Activated CD4-positive, alpha-beta T cell treated with anti-CD3 and anti-CD28 coated beads, Interleukin-2, amount 10 ng/mL, durations not matched to agents 24 days and 14 days (primary cell): ENCODE measurements at regions not wholly inside any gene's neighbourhood (a gene's known extent, or its start where the extent isn't known, plus 50 kb on each side); places are given as distances from the start of the nearest gene placed in this dataset.
"Not testable (repeated sequence)": the region's sequence is repeated elsewhere in the genome, so short reads cannot be mapped to it uniquely, and the experiment has no call there.

Source experiments
- DNase-seq: peaks from one replicate; pipeline ENCODE4 v3.0.0; 2022
- H3K27ac Mint-ChIP-seq: one replicate; pipeline ENCODE4 v1.8.0; 2022; ENCODE audit warnings: mild to moderate bottlenecking, mixed read lengths
- H3K27me3 Mint-ChIP-seq: one replicate; pipeline ENCODE4 v1.8.0; 2022; ENCODE audit warnings: mixed read lengths
- H3K36me3 Mint-ChIP-seq: one replicate; pipeline ENCODE4 v1.8.0; 2022; ENCODE audit warnings: low read depth, mild to moderate bottlenecking, mixed read lengths
- H3K4me1 Mint-ChIP-seq: one replicate; pipeline ENCODE4 v1.8.0; 2021; ENCODE audit warnings: mixed read lengths
- H3K4me3 Mint-ChIP-seq: one replicate; pipeline ENCODE4 v1.8.0; 2022; ENCODE audit warnings: mild to moderate bottlenecking, moderate library complexity, mixed read lengths
- H3K9me3 Mint-ChIP-seq: one replicate; pipeline ENCODE4 v1.8.0; 2021; ENCODE audit warnings: mixed read lengths
- intact Hi-C: fragments of 100-400 bp; cut with micrococcal nuclease; formaldehyde crosslinking; loops from one replicate; pipeline ENCODE4 v1.15.1; 2023

DNA sequence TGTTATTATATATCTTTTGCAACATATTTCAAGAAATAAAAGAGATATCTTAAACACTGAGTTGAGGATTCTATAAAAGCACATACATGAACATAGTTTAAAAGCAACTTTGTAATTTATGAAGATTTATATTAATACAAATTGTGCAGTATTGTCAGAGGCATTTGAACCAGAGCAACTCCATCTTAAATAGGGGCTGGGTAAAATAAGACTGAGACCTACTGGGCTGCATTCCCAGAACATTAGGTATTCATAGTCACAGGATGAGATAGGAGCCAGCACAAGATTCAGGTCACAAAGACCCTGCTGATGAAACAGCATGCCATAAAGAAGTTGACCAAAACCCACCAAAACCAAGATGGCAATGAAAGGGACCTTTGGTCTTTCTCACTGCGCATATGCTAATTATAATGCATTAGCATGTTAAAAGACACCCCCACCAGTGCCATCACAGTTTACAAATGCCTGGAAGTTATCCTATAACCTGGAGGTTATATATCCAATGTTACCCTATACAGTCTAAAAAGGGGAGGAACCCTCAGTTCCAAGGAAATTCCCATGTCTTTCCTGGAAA is 320.2 kb downstream of the FAM170A start:
- Mint-ChIP-seq H3K27me3 (no peaks in the 10 kb centered on the region), H3K27ac (no peak overlapping the region), H3K36me3 (no peaks in the 10 kb centered on the region), H3K9me3 (no peaks in the 10 kb centered on the region), H3K4me1 (no peaks in the 10 kb centered on the region), H3K4me3 (no peak overlapping the region)
- no peak for DNase-seq
- intact Hi-C loops, result no loop called here

DNA sequence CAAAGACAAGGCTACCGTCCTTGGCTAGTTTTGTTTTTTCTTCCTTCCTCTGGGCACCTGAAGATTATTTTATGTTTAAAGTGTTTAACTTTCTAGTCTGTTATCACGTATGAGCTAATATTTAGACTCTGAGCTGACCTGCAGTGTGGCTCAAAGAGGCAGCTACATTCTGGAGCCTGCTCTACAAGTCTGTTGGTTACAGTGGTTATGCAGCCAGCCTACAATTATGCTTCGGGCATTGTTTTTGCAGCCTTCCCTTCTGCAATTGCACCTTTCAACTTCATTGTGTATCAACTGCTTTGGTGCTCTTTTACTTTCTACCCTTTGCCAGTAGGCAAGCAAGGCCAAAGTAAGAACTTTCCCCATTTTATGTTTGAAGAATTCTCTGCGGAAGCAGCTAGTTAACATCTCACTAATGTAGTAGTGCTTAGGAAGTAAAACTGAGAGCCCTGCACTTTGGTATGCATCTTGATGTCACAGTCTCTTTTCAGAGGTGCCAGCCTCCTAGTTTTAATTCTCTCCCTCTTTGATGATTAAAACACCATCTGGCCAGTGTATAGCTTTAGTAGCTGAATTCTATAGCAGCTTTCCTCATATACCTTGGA is 322.1 kb downstream of the FAM170A start:
- intact Hi-C loops, result no loop called here
- Mint-ChIP-seq H3K9me3 (no peaks in the 10 kb centered on the region), H3K27ac (no peak overlapping the region), H3K4me3 (no peak overlapping the region), H3K4me1 (no peaks in the 10 kb centered on the region), H3K36me3 (no peaks in the 10 kb centered on the region), H3K27me3 (no peaks in the 10 kb centered on the region)
- no peak for DNase-seq

DNA sequence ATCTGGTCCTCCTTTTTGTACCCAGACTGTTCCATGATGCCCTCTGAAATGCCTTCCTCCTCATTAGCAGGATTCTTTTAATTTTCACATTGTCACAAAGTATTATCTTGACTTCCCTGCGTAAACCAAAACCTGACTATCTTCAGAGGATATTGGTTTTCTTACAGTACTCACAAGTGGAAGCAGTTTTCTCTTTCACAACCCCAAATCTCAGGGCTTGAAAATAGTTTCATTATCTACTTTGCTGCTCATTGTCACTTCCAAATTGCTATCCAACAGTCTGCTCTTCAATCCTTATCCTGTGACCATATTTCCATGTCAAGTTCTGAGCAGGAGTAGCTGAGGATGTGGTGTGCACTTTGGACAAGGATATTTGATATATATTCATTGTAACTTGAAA is 324.1 kb downstream of the FAM170A start:
- H3K36me3 Mint-ChIP-seq, result no peaks in the 10 kb centered on the region
- no peaks in the 10 kb centered on the region for H3K4me1 Mint-ChIP-seq
- H3K4me3 Mint-ChIP-seq, result no peak overlapping the region
- no peaks in the 10 kb centered on the region for H3K27me3 Mint-ChIP-seq
- no peak overlapping the region for H3K27ac Mint-ChIP-seq
- DNase-seq, result no peak
- H3K9me3 Mint-ChIP-seq, result no peaks in the 10 kb centered on the region
- intact Hi-C loops, result no loop called here

DNA sequence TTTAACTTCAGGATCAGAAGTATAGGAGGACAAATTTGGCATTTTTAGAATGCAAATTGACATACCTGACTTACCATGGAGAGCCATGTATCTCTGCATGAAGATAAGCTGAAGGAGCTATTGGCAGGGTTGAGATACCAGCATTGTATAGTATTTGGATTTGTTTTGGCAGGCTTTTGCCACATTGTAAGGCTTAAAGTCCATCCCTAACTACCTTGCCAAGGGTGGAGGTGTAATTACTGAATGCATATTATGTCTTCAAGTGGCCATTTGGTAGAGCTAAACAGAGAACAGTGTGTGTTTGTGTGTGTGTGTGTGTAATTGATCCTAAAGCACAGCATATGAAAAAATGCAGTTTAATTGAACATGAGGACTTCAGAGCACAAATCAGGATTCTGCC is 324.7 kb downstream of the FAM170A start:
- H3K36me3 Mint-ChIP-seq, result no peaks in the 10 kb centered on the region
- H3K27ac Mint-ChIP-seq, result no peak overlapping the region
- DNase-seq, result no peak
- no peak overlapping the region for H3K4me3 Mint-ChIP-seq
- H3K27me3 Mint-ChIP-seq, result no peaks in the 10 kb centered on the region
- intact Hi-C loops, result no loop called here
- H3K9me3 Mint-ChIP-seq, result no peaks in the 10 kb centered on the region
- no peaks in the 10 kb centered on the region for H3K4me1 Mint-ChIP-seq

DNA sequence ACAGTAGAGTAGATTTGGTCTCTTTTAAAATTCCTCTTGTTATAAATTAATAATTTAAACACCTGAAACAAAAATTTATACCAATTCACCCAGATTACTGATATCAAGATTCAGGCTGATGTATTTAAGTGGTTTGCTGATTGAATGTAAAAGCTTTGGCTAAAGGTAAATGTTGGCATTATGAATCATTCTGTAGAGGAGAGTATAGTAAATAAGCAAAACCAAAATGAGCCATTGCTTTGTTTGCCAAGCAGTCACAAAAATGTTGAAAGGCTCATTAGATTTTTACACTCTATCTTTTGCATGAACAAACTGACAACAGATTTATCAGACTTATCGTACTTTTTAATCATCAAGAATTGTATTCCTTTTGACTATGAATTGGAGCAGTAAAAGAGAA is 332.6 kb downstream of the FAM170A start:
- intact Hi-C loops, result no loop called here
- H3K9me3 Mint-ChIP-seq, result no peaks in the 10 kb centered on the region
- H3K27ac Mint-ChIP-seq, result no peak overlapping the region

DNA sequence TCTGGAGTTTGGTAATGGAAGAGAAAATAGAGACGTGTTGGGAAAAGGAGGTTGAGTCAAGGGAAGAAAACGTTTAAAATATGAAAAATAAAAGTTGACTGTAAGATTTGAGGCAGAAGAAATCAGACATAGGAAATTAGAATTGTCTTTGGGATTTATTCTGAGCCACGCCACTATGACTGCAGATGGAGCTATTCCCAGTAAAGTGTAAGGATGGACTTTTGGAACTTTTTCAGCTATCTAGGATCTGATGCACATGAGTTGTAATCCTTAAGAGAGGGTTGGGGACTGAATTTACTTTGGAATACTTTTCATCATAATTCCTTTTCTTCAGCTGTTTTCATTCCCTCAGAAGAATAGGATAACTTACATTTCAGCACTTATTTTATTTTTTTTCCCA is 336.7 kb downstream of the FAM170A start:
- no peaks in the 10 kb centered on the region for H3K9me3 Mint-ChIP-seq
- no peaks in the 10 kb centered on the region for H3K4me1 Mint-ChIP-seq
- no peak overlapping the region for H3K4me3 Mint-ChIP-seq
- intact Hi-C loops, result no loop called here
- DNase-seq, result no peak
- H3K36me3 Mint-ChIP-seq, result no peaks in the 10 kb centered on the region
- no peak overlapping the region for H3K27ac Mint-ChIP-seq
- H3K27me3 Mint-ChIP-seq, result no peaks in the 10 kb centered on the region

More for the DNA sequence above, 332.6 kb downstream of the FAM170A start:
- H3K4me1 Mint-ChIP-seq, result no peaks in the 10 kb centered on the region
- H3K4me3 Mint-ChIP-seq, result no peak overlapping the region
- no peak for DNase-seq
- H3K36me3 Mint-ChIP-seq, result no peaks in the 10 kb centered on the region
- no peaks in the 10 kb centered on the region for H3K27me3 Mint-ChIP-seq

DNA sequence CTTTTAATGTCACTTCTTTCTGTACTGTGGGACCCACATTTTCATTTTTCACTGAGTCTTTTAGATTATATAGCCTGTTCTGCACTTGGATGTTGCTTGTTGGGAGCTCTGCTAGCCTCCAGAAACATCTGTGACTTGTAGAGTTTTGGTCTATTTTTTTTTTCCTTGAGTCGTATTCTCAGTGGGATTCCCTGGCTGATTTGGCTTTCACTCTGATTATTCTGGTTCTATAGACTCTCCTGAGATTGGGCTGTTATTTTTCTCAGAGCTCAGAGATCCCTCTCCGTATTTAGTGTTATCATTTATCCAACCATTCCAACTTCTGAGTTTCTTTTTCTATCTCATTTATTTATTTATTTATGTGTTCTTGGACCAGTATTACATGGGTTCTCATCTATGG is 339.3 kb downstream of the FAM170A start:
- H3K4me1 Mint-ChIP-seq, result no peaks in the 10 kb centered on the region
- no peaks in the 10 kb centered on the region for H3K36me3 Mint-ChIP-seq
- no peak overlapping the region for H3K27ac Mint-ChIP-seq
- H3K4me3 Mint-ChIP-seq, result no peak overlapping the region
- no peaks in the 10 kb centered on the region for H3K27me3 Mint-ChIP-seq
- intact Hi-C loops, result no loop called here
- H3K9me3 Mint-ChIP-seq, result no peaks in the 10 kb centered on the region
- no peak for DNase-seq

DNA sequence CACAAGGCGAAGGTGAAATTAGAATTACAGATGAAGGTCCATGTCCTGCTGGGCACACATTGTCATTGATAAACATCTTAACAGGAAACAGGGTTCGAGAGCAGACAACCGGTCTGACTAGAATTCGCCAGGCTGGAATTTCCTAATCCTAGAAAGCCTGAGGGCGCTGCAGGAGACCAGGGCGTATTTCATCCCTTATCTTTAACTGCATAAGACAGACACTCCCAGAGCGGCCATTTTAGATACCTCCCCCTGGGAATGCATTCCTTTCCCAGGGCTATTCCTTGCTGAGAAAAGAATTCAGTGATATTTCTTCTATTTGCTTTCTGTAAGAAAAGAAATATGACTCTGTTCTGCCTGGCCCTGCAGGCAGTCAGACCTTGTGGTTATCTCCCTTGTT is 357.7 kb downstream of the FAM170A start:
- H3K27me3 Mint-ChIP-seq, H3K4me1 Mint-ChIP-seq, intact Hi-C loops, H3K27ac Mint-ChIP-seq, H3K36me3 Mint-ChIP-seq, H3K4me3 Mint-ChIP-seq, DNase-seq: not testable (repeated sequence)
- peaks cover 13% of the 10 kb centered on the region for H3K9me3 Mint-ChIP-seq

DNA sequence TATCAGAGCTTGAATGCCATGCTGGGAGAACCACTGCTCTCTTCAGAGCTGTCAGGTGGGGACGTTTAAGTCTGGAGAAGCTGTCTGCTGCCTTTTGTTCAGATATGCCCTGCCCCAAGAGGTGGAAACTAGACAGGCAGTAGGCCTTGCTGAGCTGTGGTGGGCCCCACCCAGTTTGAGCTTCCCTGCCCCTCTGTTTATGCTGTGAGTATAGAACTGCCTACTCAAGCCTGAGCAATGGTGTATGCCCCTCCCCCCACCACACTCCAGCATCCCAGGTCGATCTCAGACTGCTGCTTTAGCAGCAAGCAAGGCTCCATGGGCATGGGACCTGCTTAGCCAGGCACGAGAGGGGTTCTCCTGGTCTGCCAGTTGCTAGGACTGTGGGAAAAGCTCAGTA is 362.3 kb downstream of the FAM170A start:
- no peaks in the 10 kb centered on the region for H3K36me3 Mint-ChIP-seq
- no peak overlapping the region for H3K27ac Mint-ChIP-seq
- no peaks in the 10 kb centered on the region for H3K27me3 Mint-ChIP-seq
- H3K4me3 Mint-ChIP-seq, result no peak overlapping the region
- no peaks in the 10 kb centered on the region for H3K4me1 Mint-ChIP-seq
- H3K9me3 Mint-ChIP-seq, result peaks cover 13% of the 10 kb centered on the region
- intact Hi-C loops, result no loop called here
- no peak for DNase-seq

DNA sequence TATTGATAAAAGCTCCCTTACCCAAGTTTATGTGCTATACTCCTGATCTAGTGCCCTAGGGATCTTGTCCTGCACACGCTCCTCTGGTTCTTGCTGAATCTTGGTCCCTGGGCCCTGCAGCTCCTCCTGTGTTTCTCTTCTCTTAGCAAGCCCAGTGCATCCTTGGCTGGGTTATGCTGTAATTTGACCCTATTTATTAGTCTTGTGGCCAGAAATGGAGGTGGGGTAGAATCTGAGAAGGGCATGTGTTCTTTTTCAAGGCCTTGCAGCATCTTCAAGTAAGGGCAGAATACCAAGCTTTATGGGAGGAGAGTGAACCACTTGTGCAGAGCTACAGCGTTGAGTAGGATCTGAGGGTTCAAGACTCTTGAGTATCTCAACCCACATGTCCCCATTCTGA is 366.8 kb downstream of the FAM170A start:
- Mint-ChIP-seq H3K4me1 (no peaks in the 10 kb centered on the region), H3K36me3 (no peaks in the 10 kb centered on the region), H3K27ac (no peak overlapping the region), H3K27me3 (no peaks in the 10 kb centered on the region), H3K9me3 (no peaks in the 10 kb centered on the region), H3K4me3 (no peak overlapping the region)
- intact Hi-C loops, result no loop called here
- DNase-seq, result no peak

DNA sequence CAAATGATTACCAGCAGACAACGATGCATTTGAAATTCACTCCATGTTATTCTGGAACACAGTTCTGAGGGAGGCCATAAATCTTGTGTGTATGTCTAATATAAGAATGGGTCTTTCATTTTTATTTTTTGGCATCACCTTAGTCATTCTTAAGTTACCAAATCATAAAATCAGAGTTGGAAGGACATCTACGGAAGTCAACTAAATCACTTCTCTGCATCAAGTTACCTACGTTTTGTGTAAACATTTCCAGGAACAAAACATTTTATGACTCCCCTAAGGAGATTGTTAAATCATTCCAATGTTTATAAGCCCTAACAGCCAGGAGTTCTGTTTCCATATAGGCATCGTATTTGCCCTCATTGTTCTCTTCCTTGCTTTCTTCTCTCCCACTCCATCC is 378.2 kb downstream of the FAM170A start:
- Mint-ChIP-seq H3K27me3 (no peaks in the 10 kb centered on the region), H3K27ac (no peak overlapping the region), H3K4me3 (no peak overlapping the region), H3K36me3 (no peaks in the 10 kb centered on the region), H3K4me1 (no peaks in the 10 kb centered on the region), H3K9me3 (no peaks in the 10 kb centered on the region)
- intact Hi-C loops, result no loop called here
- DNase-seq, result no peak

DNA sequence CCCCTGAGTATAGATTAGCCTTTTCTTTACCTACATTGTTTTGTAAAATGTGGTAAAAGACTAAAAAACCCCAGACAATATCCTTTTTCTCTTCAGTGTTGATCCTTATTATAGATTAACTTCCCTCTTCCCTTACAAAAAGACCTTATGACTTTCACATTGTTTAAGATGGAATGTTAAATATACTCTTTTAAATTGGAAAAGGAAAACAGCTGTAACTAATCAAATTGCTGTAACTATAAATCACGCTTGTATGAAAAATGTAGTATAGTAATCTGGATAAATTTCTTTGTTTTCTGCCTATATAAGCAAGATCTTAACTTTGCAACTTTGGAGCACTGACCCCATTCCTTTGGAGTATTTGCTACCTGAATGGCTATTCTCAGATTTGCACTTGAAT is 383.1 kb downstream of the FAM170A start:
- DNase-seq, result no peak
- H3K27ac Mint-ChIP-seq, result no peak overlapping the region
- no peaks in the 10 kb centered on the region for H3K27me3 Mint-ChIP-seq
- no peak overlapping the region for H3K4me3 Mint-ChIP-seq
- no peaks in the 10 kb centered on the region for H3K4me1 Mint-ChIP-seq
- no peaks in the 10 kb centered on the region for H3K36me3 Mint-ChIP-seq
- no peaks in the 10 kb centered on the region for H3K9me3 Mint-ChIP-seq
- intact Hi-C loops, result no loop called here

DNA sequence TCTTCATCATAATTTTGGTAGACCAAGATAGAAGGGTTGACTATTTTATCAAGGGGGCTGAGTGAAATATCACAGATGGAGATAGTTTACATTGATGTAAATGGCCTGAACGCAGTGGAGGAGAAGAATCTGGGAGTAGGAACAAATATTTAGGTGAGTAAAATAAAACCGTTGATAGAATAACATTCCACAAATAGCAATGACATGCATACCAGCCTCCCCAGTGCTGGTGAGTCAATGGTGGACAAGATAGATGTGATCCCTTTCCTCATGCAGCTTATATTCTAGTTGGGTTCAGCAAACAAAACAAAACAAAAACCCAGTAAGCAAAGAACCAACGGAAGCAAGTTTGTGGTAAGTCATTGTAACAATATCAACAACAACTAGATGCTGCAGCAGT is 385.2 kb downstream of the FAM170A start:
- H3K27me3 Mint-ChIP-seq, result no peaks in the 10 kb centered on the region
- DNase-seq, result no peak
- H3K4me1 Mint-ChIP-seq, result no peaks in the 10 kb centered on the region
- intact Hi-C loops, result no loop called here
- H3K27ac Mint-ChIP-seq, result no peak overlapping the region
- H3K36me3 Mint-ChIP-seq, result no peaks in the 10 kb centered on the region
- H3K4me3 Mint-ChIP-seq, result no peak overlapping the region
- H3K9me3 Mint-ChIP-seq, result no peaks in the 10 kb centered on the region

DNA sequence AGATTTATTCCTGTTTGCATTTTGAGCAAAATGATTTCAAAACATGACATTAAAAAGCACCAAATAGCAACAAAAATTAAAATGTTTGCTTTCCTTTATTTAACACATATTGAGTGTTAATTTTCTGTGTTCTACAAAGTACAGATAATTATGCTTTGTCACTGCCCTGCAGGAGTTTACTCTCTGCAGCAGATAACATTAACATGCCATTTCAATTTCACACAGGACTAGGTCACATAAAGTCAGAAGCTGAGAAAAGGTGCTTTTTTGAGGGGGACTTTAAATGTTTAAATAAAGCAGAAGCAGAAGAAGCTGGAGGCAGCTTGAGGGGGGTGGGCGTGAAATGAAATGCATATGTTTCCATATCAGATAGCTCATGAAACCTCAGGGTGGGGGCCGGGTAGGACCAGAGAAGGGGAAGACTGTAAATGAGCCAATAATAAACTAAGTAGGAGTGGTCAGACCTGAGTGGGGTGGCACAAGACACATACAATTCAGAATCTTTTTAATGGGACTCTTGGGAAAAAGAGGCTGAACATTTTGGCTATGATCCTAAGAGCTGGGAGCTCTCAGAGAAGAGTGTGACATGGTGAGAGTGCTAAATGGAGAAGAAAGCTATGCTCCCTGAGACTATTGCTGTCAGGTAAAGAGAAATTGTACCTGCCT is 387.5 kb downstream of the FAM170A start:
- no peaks in the 10 kb centered on the region for H3K9me3 Mint-ChIP-seq
- H3K27ac Mint-ChIP-seq, result no peak overlapping the region
- intact Hi-C loops, result no loop called here
- H3K4me3 Mint-ChIP-seq, result no peak overlapping the region
- no peaks in the 10 kb centered on the region for H3K4me1 Mint-ChIP-seq
- no peak for DNase-seq
- no peaks in the 10 kb centered on the region for H3K27me3 Mint-ChIP-seq
- H3K36me3 Mint-ChIP-seq, result no peaks in the 10 kb centered on the region

DNA sequence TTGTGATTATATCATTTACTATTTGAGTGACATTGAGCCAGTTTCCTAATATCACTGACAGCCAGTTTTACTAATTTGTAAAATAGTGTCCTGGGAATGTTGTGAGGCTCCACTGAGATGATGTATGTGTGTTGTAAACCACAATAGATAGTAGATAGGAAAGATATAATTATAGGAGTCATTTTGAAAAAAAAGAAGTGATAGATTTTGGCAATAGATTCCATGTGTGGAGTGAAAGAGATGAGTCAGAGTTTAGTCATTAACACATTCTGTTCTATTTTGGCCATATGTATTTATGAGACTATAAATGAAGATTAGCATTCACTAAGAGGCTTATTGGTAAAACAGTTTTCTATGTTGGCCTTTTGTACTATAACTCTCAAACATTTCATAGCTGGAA is 388.2 kb downstream of the FAM170A start:
- Mint-ChIP-seq H3K27me3 (no peaks in the 10 kb centered on the region), H3K9me3 (peaks cover 3% of the 10 kb centered on the region), H3K4me3 (no peak overlapping the region), H3K4me1 (no peaks in the 10 kb centered on the region), H3K36me3 (no peaks in the 10 kb centered on the region), H3K27ac (no peak overlapping the region)
- no peak for DNase-seq
- intact Hi-C loops, result no loop called here
